Mucosa of descending colon (tissue), 3 donors: ENCODE measurements at regions not wholly inside any gene's neighbourhood (a gene's known extent, or its start where the extent isn't known, plus 50 kb on each side); places are given as distances from the start of the nearest gene placed in this dataset.

Experiments
- ATAC-seq: fragments of 200-7000 bp; cut with Tn5 transposase; one replicate; pipeline ENCODE4 v1.9.1; 2020; ENCODE audit warnings: mild to moderate bottlenecking, moderate library complexity
- DNase-seq, 3 donors: peaks; one replicate each; pipeline ENCODE4 v3.0.0-alpha.2; 2020
- H3K36me3 ChIP-seq: fragments of 200-600 bp; one replicate; pipeline ENCODE4 v1.8.0; 2021; ENCODE audit warnings: low read depth, mild to moderate bottlenecking
- H3K4me1 ChIP-seq: fragments of 200-600 bp; one replicate; pipeline ENCODE4 v1.8.0; 2021; ENCODE audit warnings: low read depth, mild to moderate bottlenecking
- H3K4me3 ChIP-seq: fragments of 200-600 bp; one replicate; pipeline ENCODE4 v1.8.0; 2021; ENCODE audit warnings: mild to moderate bottlenecking
- H3K9me3 ChIP-seq: fragments of 200-600 bp; one replicate; pipeline ENCODE4 v1.8.0; 2021; ENCODE audit warnings: mild to moderate bottlenecking
- CTCF ChIP-seq: fragments of 200-600 bp; IDR thresholded peaks from one replicate; pipeline ENCODE4 v1.8.0; 2022; ENCODE audit warnings: antibody characterized with exemption, mild to moderate bottlenecking
- intact Hi-C, 2 donors: fragments of 100-400 bp; cut with DNase I in 1 of 2; cut with micrococcal nuclease in 1 of 2; formaldehyde crosslinking; loops; one replicate each; pipeline versions ENCODE4 v1.11.0 to v1.11.1; 2022; cut with DNase I, micrococcal nuclease
- donor health status: DM: no; HTN: no; CAD: no; lungs with moderate emphysema.
- donor health status: DM: no; HTN: no; CAD: no.
- donor health status: DM: no; HTN: yes; CAD: no.

GRCh38 chr2:76298041-76298440 is 587.3 kb upstream of the GCFC2 start:
- intact Hi-C loops: no loop called here
- no peaks in the 10 kb centered on the region for H3K4me1 ChIP-seq
- DNase-seq (no peak), ATAC-seq (no peak)
- H3K4me3 ChIP-seq: no peak overlapping the region
- H3K9me3 ChIP-seq: no peaks in the 10 kb centered on the region
- H3K36me3 ChIP-seq: no peaks in the 10 kb centered on the region
- no peak for TF ChIP-seq CTCF

GRCh38 chr2:76296438-76296837 is 585.7 kb upstream of the GCFC2 start:
- no peak for DNase-seq
- no peak for ATAC-seq
- Histone ChIP-seq H3K4me1 (no peaks in the 10 kb centered on the region), H3K9me3 (no peaks in the 10 kb centered on the region), H3K4me3 (no peak overlapping the region), H3K36me3 (no peaks in the 10 kb centered on the region)
- no peak for TF ChIP-seq CTCF
- intact Hi-C loops: no loop called here

GRCh38 chr2:76295762-76296161 is 585.0 kb upstream of the GCFC2 start:
- no peak for DNase-seq
- Histone ChIP-seq H3K4me3 (no peak overlapping the region), H3K9me3 (no peaks in the 10 kb centered on the region), H3K36me3 (no peaks in the 10 kb centered on the region), H3K4me1 (no peaks in the 10 kb centered on the region)
- ATAC-seq: no peak
- intact Hi-C loops: no loop called here
- no peak for TF ChIP-seq CTCF

GRCh38 chr2:76288598-76288997 is 577.9 kb upstream of the GCFC2 start:
- no peaks in the 10 kb centered on the region for H3K4me1 ChIP-seq
- no peaks in the 10 kb centered on the region for H3K9me3 ChIP-seq
- intact Hi-C loops: no loop called here
- TF ChIP-seq CTCF: no peak
- no peaks in the 10 kb centered on the region for H3K36me3 ChIP-seq
- DNase-seq (no peak), ATAC-seq (no peak)
- no peak overlapping the region for H3K4me3 ChIP-seq

GRCh38 chr2:76288146-76288545 is 577.4 kb upstream of the GCFC2 start:
- DNase-seq (no peak), ATAC-seq (no peak)
- Histone ChIP-seq H3K4me1 (no peaks in the 10 kb centered on the region), H3K9me3 (no peaks in the 10 kb centered on the region), H3K36me3 (no peaks in the 10 kb centered on the region), H3K4me3 (no peak overlapping the region)
- intact Hi-C loops: no loop called here
- TF ChIP-seq CTCF: no peak

GRCh38 chr2:76283350-76283749 is 572.6 kb upstream of the GCFC2 start:
- TF ChIP-seq CTCF: no peak
- H3K36me3 ChIP-seq: no peaks in the 10 kb centered on the region
- no peaks in the 10 kb centered on the region for H3K9me3 ChIP-seq
- ATAC-seq (no peak), DNase-seq (no peak)
- no peaks in the 10 kb centered on the region for H3K4me1 ChIP-seq
- intact Hi-C loops: no loop called here
- H3K4me3 ChIP-seq: no peak overlapping the region
